Natural killer cell treated with Interleukin-12 subunit alpha and Interleukin-12 subunit beta and Interleukin-15 and Interleukin-18, amount 100 ng/mL, for 72 hours (primary cell): ENCODE measurements at regions not wholly inside any gene's neighbourhood (a gene's known extent, or its start where the extent isn't known, plus 50 kb on each side); places are given as distances from the start of the nearest gene placed in this dataset.
"Not testable (repeated sequence)": the region's sequence is repeated elsewhere in the genome, so short reads cannot be mapped to it uniquely, and the experiment has no call there.

Experiments used
- ATAC-seq, 2 donors: fragments of 150-1000 bp; cut with Tn5 transposase in 1 of 2; sonication (Bioruptor Pico), chemical (Tn5 transposase) in 1 of 2; 2 replicates each; pipeline ENCODE4 v1.10.0; 2021
- DNase-seq: peaks from one replicate; pipeline ENCODE4 v3.0.0; 2022; ENCODE audit warnings: low spot score
- H3K27ac Mint-ChIP-seq, 2 donors: 1 replicate in 1 of 2; 2 replicates in 1 of 2; pipeline ENCODE4 v1.8.0; 2022; ENCODE audit warnings: mixed read lengths in 2 of 2, mild to moderate bottlenecking in 1 of 2, moderate library complexity in 1 of 2
- H3K27me3 Mint-ChIP-seq, 2 donors: 1 replicate in 1 of 2; 2 replicates in 1 of 2; pipeline ENCODE4 v1.8.0; 2022; ENCODE audit warnings: mixed read lengths in 2 of 2
- H3K36me3 Mint-ChIP-seq: one replicate; pipeline ENCODE4 v1.8.0; 2022; ENCODE audit warnings: mixed read lengths
- H3K4me1 Mint-ChIP-seq, 2 donors: 1 replicate in 1 of 2; 2 replicates in 1 of 2; pipeline ENCODE4 v1.8.0; 2022; ENCODE audit warnings: low read depth in 2 of 2, mixed read lengths in 2 of 2, mild to moderate bottlenecking in 1 of 2
- H3K4me3 Mint-ChIP-seq: one replicate; pipeline ENCODE4 v1.8.0; 2022; ENCODE audit warnings: mixed read lengths
- H3K9me3 Mint-ChIP-seq: 2 replicates; pipeline ENCODE4 v1.8.0; 2022; ENCODE audit warnings: mixed read lengths

GRCh38 chr14:85873006-85873405, 343.1 kb downstream of the FLRT2 start:
- H3K27ac Mint-ChIP-seq = no peak overlapping the region
- no peak overlapping the region for H3K4me3 Mint-ChIP-seq
- ATAC-seq (no peak), DNase-seq (no peak)
- no peaks in the 10 kb centered on the region for H3K9me3 Mint-ChIP-seq
- H3K36me3 Mint-ChIP-seq = no peaks in the 10 kb centered on the region
- H3K4me1 Mint-ChIP-seq = no peaks in the 10 kb centered on the region
- peaks cover 6 to 14% of the 10 kb centered on the region in 2 donors for H3K27me3 Mint-ChIP-seq

- no peak overlapping the region for H3K27ac Mint-ChIP-seq
- no peaks in the 10 kb centered on the region for H3K9me3 Mint-ChIP-seq
- no peaks in the 10 kb centered on the region for H3K36me3 Mint-ChIP-seq
- no peak for DNase-seq
- no peak overlapping the region for H3K4me3 Mint-ChIP-seq
- peaks cover 0 to 4% of the 10 kb centered on the region in 2 donors for H3K27me3 Mint-ChIP-seq
- no peaks in the 10 kb centered on the region for H3K4me1 Mint-ChIP-seq
- no peak for ATAC-seq
Observed at GRCh38 chr14:85867450-85867849, 337.5 kb downstream of the FLRT2 start.

- peaks cover 0 to 4% of the 10 kb centered on the region in 2 donors for H3K27me3 Mint-ChIP-seq
- no peak overlapping the region for H3K27ac Mint-ChIP-seq
- ATAC-seq (no peak), DNase-seq (no peak)
- H3K36me3 Mint-ChIP-seq = no peaks in the 10 kb centered on the region
- no peaks in the 10 kb centered on the region for H3K4me1 Mint-ChIP-seq
- no peaks in the 10 kb centered on the region for H3K9me3 Mint-ChIP-seq
- no peak overlapping the region for H3K4me3 Mint-ChIP-seq
Observed at GRCh38 chr14:85865701-85866100, 335.8 kb downstream of the FLRT2 start.

- peaks cover 3% of the 10 kb centered on the region for H3K9me3 Mint-ChIP-seq
- H3K4me3 Mint-ChIP-seq = no peak overlapping the region
- ATAC-seq (no peak), DNase-seq (no peak)
- H3K27me3 Mint-ChIP-seq = peaks cover 8 to 16% of the 10 kb centered on the region in 2 donors
- H3K4me1 Mint-ChIP-seq = no peaks in the 10 kb centered on the region
- H3K27ac Mint-ChIP-seq = no peak overlapping the region
- no peaks in the 10 kb centered on the region for H3K36me3 Mint-ChIP-seq
Observed at GRCh38 chr14:85858634-85859033, 328.7 kb downstream of the FLRT2 start.

GRCh38 chr14:85856430-85856829, 326.5 kb downstream of the FLRT2 start:
- no peak overlapping the region for H3K27ac Mint-ChIP-seq
- DNase-seq = no peak
- peaks cover 8 to 12% of the 10 kb centered on the region in 2 donors for H3K27me3 Mint-ChIP-seq
- H3K9me3 Mint-ChIP-seq = peaks cover 3% of the 10 kb centered on the region
- peaks cover 0 to under 1% of the 10 kb centered on the region in 2 donors for H3K4me1 Mint-ChIP-seq
- H3K36me3 Mint-ChIP-seq = no peaks in the 10 kb centered on the region
- no peak for ATAC-seq
- H3K4me3 Mint-ChIP-seq = no peak overlapping the region

- peaks cover 3% of the 10 kb centered on the region for H3K9me3 Mint-ChIP-seq
- no peak overlapping the region for H3K27ac Mint-ChIP-seq
- H3K27me3 Mint-ChIP-seq = peaks cover 3 to 4% of the 10 kb centered on the region in 2 donors
- H3K36me3 Mint-ChIP-seq = no peaks in the 10 kb centered on the region
- no peak for DNase-seq
- ATAC-seq = no peak
- no peak overlapping the region for H3K4me3 Mint-ChIP-seq
- peaks cover 0 to 6% of the 10 kb centered on the region in 2 donors for H3K4me1 Mint-ChIP-seq
Observed at GRCh38 chr14:85853996-85854526, 324.1 kb downstream of the FLRT2 start.

GRCh38 chr14:85852906-85853305, 323.0 kb downstream of the FLRT2 start:
- no peak overlapping the region for H3K4me3 Mint-ChIP-seq
- peaks cover 3% of the 10 kb centered on the region for H3K9me3 Mint-ChIP-seq
- no peak for DNase-seq
- peaks cover 0 to 6% of the 10 kb centered on the region in 2 donors for H3K4me1 Mint-ChIP-seq
- no peak overlapping the region for H3K27ac Mint-ChIP-seq
- H3K36me3 Mint-ChIP-seq = no peaks in the 10 kb centered on the region
- no peak for ATAC-seq
- no peaks in the 10 kb centered on the region for H3K27me3 Mint-ChIP-seq

- not testable (repeated sequence) for DNase-seq, H3K36me3 Mint-ChIP-seq
Observed at GRCh38 chr14:85852123-85852522, 322.2 kb downstream of the FLRT2 start.

GRCh38 chr14:85830549-85830948, 300.6 kb downstream of the FLRT2 start:
- H3K36me3 Mint-ChIP-seq, DNase-seq, H3K4me1 Mint-ChIP-seq, H3K9me3 Mint-ChIP-seq, ATAC-seq, H3K4me3 Mint-ChIP-seq, H3K27ac Mint-ChIP-seq, H3K27me3 Mint-ChIP-seq: not testable (repeated sequence)

More at GRCh38 chr14:85852123-85852522, 322.2 kb downstream of the FLRT2 start:
- H3K4me3 Mint-ChIP-seq, H3K4me1 Mint-ChIP-seq, H3K27ac Mint-ChIP-seq, H3K27me3 Mint-ChIP-seq, H3K9me3 Mint-ChIP-seq, ATAC-seq: not testable (repeated sequence)

- H3K4me3 Mint-ChIP-seq, H3K36me3 Mint-ChIP-seq, H3K4me1 Mint-ChIP-seq, ATAC-seq, H3K9me3 Mint-ChIP-seq, H3K27ac Mint-ChIP-seq, DNase-seq, H3K27me3 Mint-ChIP-seq: not testable (repeated sequence)
Observed at GRCh38 chr14:85829601-85830000, 299.7 kb downstream of the FLRT2 start.

- no peak for ATAC-seq
- Mint-ChIP-seq H3K4me3 (no peak overlapping the region), H3K4me1 (no peaks in the 10 kb centered on the region)
Observed at GRCh38 chr14:85824526-85824925, 294.6 kb downstream of the FLRT2 start.

GRCh38 chr14:85822236-85822635, 292.3 kb downstream of the FLRT2 start:
- Mint-ChIP-seq H3K9me3 (no peaks in the 10 kb centered on the region), H3K27me3 (no peaks in the 10 kb centered on the region), H3K36me3 (no peaks in the 10 kb centered on the region), H3K4me1 (no peaks in the 10 kb centered on the region), H3K4me3 (no peak overlapping the region), H3K27ac (no peak overlapping the region)
- DNase-seq (no peak), ATAC-seq (no peak)

More at GRCh38 chr14:85824526-85824925, 294.6 kb downstream of the FLRT2 start:
- H3K27me3 Mint-ChIP-seq = no peaks in the 10 kb centered on the region
- no peak overlapping the region for H3K27ac Mint-ChIP-seq
- no peak for DNase-seq
- H3K36me3 Mint-ChIP-seq = no peaks in the 10 kb centered on the region
- H3K9me3 Mint-ChIP-seq = no peaks in the 10 kb centered on the region

- DNase-seq (no peak), ATAC-seq (no peak)
- Mint-ChIP-seq H3K4me1 (peaks cover 0 to 3% of the 10 kb centered on the region in 2 donors), H3K27me3 (no peaks in the 10 kb centered on the region), H3K36me3 (no peaks in the 10 kb centered on the region), H3K4me3 (no peak overlapping the region), H3K27ac (no peak overlapping the region), H3K9me3 (no peaks in the 10 kb centered on the region)
Observed at GRCh38 chr14:85817430-85817829, 287.5 kb downstream of the FLRT2 start.

GRCh38 chr14:85813040-85813439, 283.1 kb downstream of the FLRT2 start:
- Mint-ChIP-seq H3K9me3 (no peaks in the 10 kb centered on the region), H3K4me1 (peaks cover 11 to 15% of the 10 kb centered on the region in 2 donors), H3K27ac (no peak overlapping the region), H3K4me3 (no peak overlapping the region), H3K36me3 (no peaks in the 10 kb centered on the region), H3K27me3 (no peaks in the 10 kb centered on the region)
- ATAC-seq = no peak
- no peak for DNase-seq

GRCh38 chr14:85811340-85811739, 281.4 kb downstream of the FLRT2 start:
- no peak overlapping the region for H3K27ac Mint-ChIP-seq
- peaks cover 5% of the 10 kb centered on the region for H3K36me3 Mint-ChIP-seq
- DNase-seq = no peak
- H3K9me3 Mint-ChIP-seq = peaks cover 4% of the 10 kb centered on the region
- no peak overlapping the region for H3K4me3 Mint-ChIP-seq
- ATAC-seq = no peak
- H3K27me3 Mint-ChIP-seq = no peaks in the 10 kb centered on the region
- peaks cover 11 to 15% of the 10 kb centered on the region in 2 donors for H3K4me1 Mint-ChIP-seq
